DMS79 (cell line): ENCODE measurements at regions not wholly inside any gene's neighbourhood (a gene's known extent, or its start where the extent isn't known, plus 50 kb on each side); places are given as distances from the start of the nearest gene placed in this dataset.
"Not testable (repeated sequence)": the region's sequence is repeated elsewhere in the genome, so short reads cannot be mapped to it uniquely, and the experiment has no call there.

Experiments
- DNase-seq: peaks from one replicate; lab custom pipeline; 2025; lab: John Stamatoyannopoulos, UW

DNA sequence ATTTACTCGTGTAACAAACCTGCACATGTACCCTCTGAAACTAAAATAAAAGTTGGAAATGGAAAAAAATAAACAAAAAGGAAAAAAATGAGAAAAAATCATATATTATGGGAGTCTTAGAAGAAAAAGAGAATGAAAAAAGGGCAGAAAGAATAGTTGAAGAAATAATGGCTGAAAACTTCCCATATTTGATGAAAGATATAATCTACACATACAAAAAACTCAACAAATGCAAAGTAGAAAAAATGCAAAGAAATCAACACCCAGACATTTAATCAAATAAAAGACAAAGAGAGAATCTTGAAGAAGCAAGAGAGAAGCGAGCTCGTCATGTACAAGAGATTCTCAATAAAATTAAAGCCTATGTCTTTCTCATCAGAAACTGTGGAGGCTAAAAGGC is 73.8 kb downstream of the SLC25A46 start:
- DNase-seq, result no peak

GRCh38 chr5:110815916-110816605 is 77.3 kb downstream of the SLC25A46 start:
- DNase-seq, result no peak

- no peak for DNase-seq
Measured at GRCh38 chr5:110817459-110817858, 78.7 kb downstream of the SLC25A46 start.

DNA sequence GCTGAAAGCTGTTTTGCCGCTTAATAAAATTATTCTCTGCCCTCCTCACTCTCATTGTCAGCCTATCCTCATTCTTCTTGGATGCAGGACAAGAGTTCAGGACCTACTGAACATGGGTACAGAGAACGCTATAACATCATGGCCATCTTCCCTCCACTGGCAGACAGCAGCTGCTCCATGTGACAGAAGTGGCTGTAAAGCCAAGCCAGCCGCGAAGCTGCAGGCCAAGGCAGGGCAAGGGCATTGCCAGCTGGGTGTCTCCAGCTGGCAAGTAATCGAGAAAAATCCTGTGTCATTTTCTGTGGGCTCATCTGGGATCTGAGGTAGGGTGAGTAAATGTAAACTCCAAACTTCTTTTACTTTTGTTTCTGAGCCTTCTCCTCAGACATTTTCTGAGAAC is 84.8 kb downstream of the SLC25A46 start:
- no peak for DNase-seq

GRCh38 chr5:110824936-110825441 is 86.2 kb downstream of the SLC25A46 start:
- DNase-seq, result no peak

DNA sequence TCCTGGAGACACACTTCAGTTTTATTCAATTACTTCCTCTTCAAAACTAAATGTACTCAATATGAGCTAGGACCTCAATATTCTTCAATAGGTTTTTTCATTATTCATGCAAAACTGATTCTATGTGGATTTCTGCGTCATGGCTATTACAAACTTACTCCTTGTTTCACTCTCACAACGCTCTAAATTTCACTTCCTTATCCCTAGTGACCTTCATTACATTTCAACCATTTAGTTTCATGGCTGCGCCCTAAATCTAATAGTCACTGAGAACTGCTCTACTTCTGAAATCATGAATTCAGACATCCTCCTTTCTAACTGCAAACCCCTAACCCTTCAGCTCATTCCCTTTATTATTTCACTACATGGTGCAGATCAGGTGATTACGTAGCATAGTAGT is 93.9 kb downstream of the SLC25A46 start:
- no peak for DNase-seq

DNA sequence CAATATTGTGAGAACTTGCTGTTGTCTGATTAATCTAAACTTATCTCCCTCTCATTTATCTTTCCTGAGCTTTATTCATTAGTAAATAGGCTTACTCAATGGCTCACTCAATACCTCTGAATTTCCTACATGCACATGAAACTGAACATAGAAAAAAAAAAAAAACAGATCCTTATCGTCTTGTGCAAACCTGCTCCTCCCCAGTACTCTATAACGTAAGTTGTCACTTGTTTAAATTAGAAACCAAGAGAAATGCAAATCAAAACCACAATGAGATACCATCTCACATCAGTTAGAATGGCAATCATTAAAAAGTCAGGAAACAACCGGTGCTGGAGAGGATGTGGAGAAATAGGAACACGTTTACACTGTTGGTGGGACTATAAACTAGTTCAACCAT is 96.1 kb downstream of the SLC25A46 start:
- not testable (repeated sequence) for DNase-seq

DNA sequence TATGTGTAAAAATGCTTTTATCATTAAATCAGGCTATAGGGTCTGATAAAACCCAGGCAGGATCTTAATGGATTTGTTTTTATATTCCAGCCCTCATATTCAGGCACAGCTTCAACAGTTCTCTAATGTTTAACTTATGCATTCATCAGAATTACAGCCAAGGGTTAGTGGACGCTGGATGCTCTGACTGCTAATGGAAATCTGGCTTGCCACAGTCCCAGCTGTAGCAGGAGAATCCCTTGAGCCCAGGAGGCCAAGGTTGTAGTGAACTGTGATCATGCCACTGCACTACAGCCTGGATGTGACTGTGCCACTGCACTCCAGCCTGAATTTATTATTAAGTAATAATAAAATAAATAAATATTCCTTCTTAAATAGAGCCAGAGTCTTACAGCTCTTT is 98.0 kb downstream of the SLC25A46 start:
- no peak for DNase-seq

- DNase-seq, result not testable (repeated sequence)
Measured at GRCh38 chr5:110838357-110838756, 99.5 kb downstream of the SLC25A46 start.

GRCh38 chr5:110838961-110839360 is 100.2 kb downstream of the SLC25A46 start:
- DNase-seq, result no peak

- no peak for DNase-seq
Measured at GRCh38 chr5:110840347-110840960, 101.6 kb downstream of the SLC25A46 start.

- DNase-seq, result no peak
Measured at GRCh38 chr5:110841137-110841536, 102.3 kb downstream of the SLC25A46 start.

DNA sequence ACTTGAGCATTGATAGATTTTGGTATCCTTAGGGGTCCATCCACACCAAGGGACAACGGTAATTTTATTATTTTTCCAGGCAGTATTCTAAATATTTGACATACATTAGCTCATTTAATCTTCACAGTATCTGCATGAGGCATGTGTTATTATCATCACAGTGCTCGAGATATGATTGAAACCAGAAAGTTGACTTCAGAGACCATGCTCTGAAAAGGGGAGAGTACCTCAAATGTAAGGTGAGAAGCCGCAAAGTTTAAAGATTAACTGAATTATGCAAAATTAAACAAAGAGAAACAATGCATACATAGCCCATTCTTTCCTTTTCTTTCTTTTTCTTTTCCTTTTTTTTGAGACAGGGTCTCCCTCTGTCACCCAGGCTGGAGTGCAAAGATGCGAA is 104.1 kb downstream of the SLC25A46 start:
- no peak for DNase-seq

- DNase-seq, result no peak
Measured at GRCh38 chr5:110844251-110844650, 105.4 kb downstream of the SLC25A46 start.

GRCh38 chr5:110846398-110847001 is 107.7 kb downstream of the SLC25A46 start:
- no peak for DNase-seq

- DNase-seq, result no peak
Measured at GRCh38 chr5:110851357-110851756, 112.5 kb downstream of the SLC25A46 start.

- no peak for DNase-seq
Measured at GRCh38 chr5:110852053-110852452, 113.2 kb downstream of the SLC25A46 start.

DNA sequence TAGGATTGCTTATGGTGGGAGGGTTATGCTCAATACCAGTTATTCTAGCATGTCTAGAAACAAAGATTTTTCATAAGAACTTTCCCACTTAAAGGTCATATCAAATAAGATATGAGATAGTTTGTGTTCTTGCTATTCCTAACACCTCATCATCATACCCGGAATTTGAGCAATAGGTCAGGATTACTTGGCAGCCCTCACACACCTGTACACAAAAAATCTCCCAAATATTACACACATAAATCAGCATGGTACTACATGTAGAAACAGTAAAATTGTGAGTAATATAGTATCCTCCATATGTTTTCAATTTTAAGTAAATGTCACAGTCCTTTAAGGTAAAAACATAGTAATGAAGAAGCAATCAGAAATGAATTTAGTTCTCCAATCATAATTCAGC is 113.7 kb downstream of the SLC25A46 start:
- DNase-seq, result no peak

DNA sequence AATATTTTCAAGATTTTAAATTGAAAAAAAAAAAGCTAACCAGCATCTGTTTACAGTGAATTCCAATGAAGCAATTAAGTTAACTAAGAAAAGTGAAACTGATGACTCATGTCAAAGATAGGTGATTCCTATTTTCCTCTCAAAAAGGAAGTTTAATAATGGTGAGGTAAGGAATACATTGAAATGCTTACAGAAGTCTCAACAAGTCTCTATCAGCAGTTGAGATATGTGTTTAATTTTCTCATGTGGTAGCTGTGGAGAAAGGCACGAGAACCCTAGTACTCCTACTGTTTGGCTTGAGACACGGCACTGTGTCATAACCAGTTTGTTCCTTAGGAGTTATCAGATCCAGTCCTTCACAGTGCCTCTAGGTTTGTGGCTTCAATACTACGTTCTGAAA is 114.5 kb downstream of the SLC25A46 start:
- no peak for DNase-seq

GRCh38 chr5:110854200-110854599 is 115.4 kb downstream of the SLC25A46 start:
- no peak for DNase-seq

DNA sequence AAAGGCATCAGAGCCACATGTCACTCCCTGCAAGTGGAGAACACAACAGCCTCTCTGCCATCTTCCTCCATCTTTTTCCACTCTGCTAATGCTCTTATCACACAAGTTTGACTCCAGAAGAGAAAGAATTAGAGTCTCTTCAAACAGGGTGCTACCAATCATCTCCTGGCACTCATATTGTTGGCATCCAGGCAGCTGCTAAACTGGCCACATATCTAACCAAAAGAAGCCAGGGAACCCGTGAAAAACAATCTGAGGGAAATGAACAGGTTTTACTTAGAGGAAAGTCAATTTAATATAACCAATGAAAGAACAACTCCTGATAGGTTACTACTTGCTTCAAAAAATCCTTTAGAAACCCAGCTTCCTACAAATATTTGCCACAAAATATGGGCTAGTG is 117.2 kb downstream of the SLC25A46 start:
- DNase-seq, result no peak

GRCh38 chr5:110865400-110866094 is 126.7 kb downstream of the SLC25A46 start:
- DNase-seq, result no peak

DNA sequence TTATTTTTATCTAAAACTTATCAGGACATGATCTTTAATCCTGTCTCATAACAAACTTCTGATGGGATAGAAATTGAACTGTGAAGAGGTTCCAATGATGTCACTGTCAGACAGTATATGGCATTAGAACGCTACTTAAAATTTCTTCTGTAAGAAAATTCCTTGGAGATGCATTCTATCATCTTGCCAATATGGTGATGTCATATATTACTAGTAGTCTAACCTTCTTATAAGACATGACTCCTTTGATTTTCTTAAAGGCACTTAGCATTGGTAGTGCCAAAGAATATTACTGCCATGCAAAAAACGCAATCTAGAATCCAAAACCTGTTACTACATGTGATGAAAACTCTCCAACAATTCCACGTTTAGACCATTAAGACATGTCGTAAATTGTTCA is 131.1 kb downstream of the SLC25A46 start:
- DNase-seq, result no peak
